IMR-90 (cell line): ENCODE measurements at regions not wholly inside any gene's neighbourhood (a gene's known extent, or its start where the extent isn't known, plus 50 kb on each side); places are given as distances from the start of the nearest gene placed in this dataset.

Experiments used
- ATAC-seq: fragments of 200-7000 bp; cut with Tn5 transposase; 2 replicates; pipeline ENCODE4 v1.9.1; 2020; ENCODE audit warnings: low read depth, mild to moderate bottlenecking, moderate library complexity
- BruUV-seq: library from RNA; stranded (reverse); fragments of 400-500 nt; replicated peaks from 2 replicates; lab custom pipeline; 2021; lab: Mats Ljungman, UMichigan
- CTCF ChIA-PET: fragments of 300-600 bp; formaldehyde crosslinking; extraction: SDS; loops from one replicate; lab custom pipeline; 2021; ENCODE audit warnings: antibody characterized with exemption; lab: Yijun Ruan, JAX
- POLR2A ChIA-PET: fragments of 300-600 bp; sonication (Branson Sonifier 250); formaldehyde crosslinking; loops from one replicate; lab custom pipeline; 2022; ENCODE audit warnings: antibody characterized with exemption; ENCODE audit not compliant: unreplicated experiment; lab: Charles Lee
- DNase-seq: peaks from one replicate; pipeline ENCODE4 v3.0.0; 2013
- H2AFZ ChIP-seq: replicated peaks from 2 replicates; pipeline ENCODE3; 2013; ENCODE audit warnings: low read length, mild to moderate bottlenecking; ENCODE audit not compliant: poor library complexity
- H2AK5ac ChIP-seq: 2 replicates; pipeline ENCODE4 v1.6.1; 2013; ENCODE audit warnings: low read depth, low read length, inconsistent platforms
- H2AK9ac ChIP-seq: replicated peaks from 2 replicates; pipeline ENCODE3; 2013; ENCODE audit warnings: mild to moderate bottlenecking, low read depth, low read length, moderate library complexity; ENCODE audit not compliant: poor library complexity
- H2BK120ac ChIP-seq: 2 replicates; pipeline ENCODE4 v1.6.1; 2013; ENCODE audit warnings: low read depth, low read length, inconsistent platforms
- H2BK15ac ChIP-seq: 3 replicates; pipeline ENCODE4 v1.6.1; 2013; ENCODE audit warnings: low read depth, low read length, inconsistent platforms
- H2BK20ac ChIP-seq: 2 replicates; pipeline ENCODE4 v1.6.1; 2013; ENCODE audit warnings: low read depth, mild to moderate bottlenecking, inconsistent platforms, low read length, moderate library complexity
- H2BK5ac ChIP-seq: 2 replicates; pipeline ENCODE4 v1.6.1; 2013; ENCODE audit warnings: mild to moderate bottlenecking, low read depth, low read length, inconsistent platforms; ENCODE audit not compliant: poor library complexity, severe bottlenecking
- H3K14ac ChIP-seq: replicated peaks from 2 replicates; pipeline ENCODE4 v1.6.1; 2013; ENCODE audit warnings: low read depth, low read length, inconsistent platforms
- H3K18ac ChIP-seq: 2 replicates; pipeline ENCODE4 v1.6.1; 2013; ENCODE audit warnings: low read depth, low read length, control low read depth
- H3K23ac ChIP-seq: 2 replicates; pipeline ENCODE4 v1.6.1; 2013; ENCODE audit warnings: low read depth, low read length, inconsistent platforms
- H3K27ac ChIP-seq: 2 replicates; pipeline ENCODE4 v1.5.1; 2013; ENCODE audit warnings: mild to moderate bottlenecking, control low read depth, low read length; ENCODE audit not compliant: insufficient read depth
- H3K27me3 ChIP-seq: 2 replicates; pipeline ENCODE4 v1.6.1; 2013; ENCODE audit warnings: low read length; ENCODE audit not compliant: control insufficient read depth, insufficient read depth
- H3K36me3 ChIP-seq: 2 replicates; pipeline ENCODE4 v1.6.1; 2013; ENCODE audit warnings: low read length, mixed read lengths; ENCODE audit not compliant: control insufficient read depth, insufficient read depth
- H3K4ac ChIP-seq: 2 replicates; pipeline ENCODE4 v1.6.1; 2013; ENCODE audit warnings: low read depth, low read length, inconsistent platforms
- H3K4me1 ChIP-seq: 2 replicates; pipeline ENCODE4 v1.6.1; 2013; ENCODE audit warnings: low read length, mixed read lengths; ENCODE audit not compliant: control insufficient read depth, insufficient read depth
- H3K4me2 ChIP-seq: 2 replicates; pipeline ENCODE4 v1.6.1; 2013; ENCODE audit warnings: low read depth, mild to moderate bottlenecking, control low read depth, low read length, moderate library complexity
- H3K4me3 ChIP-seq: 2 replicates; pipeline ENCODE4 v1.5.1; 2013; ENCODE audit warnings: low read depth, mild to moderate bottlenecking, control low read depth, low read length, moderate library complexity; ENCODE audit not compliant: insufficient read depth
- H3K56ac ChIP-seq: 2 replicates; pipeline ENCODE4 v1.6.1; 2013; ENCODE audit warnings: low read length, inconsistent platforms; ENCODE audit not compliant: insufficient read depth; ENCODE audit errors: extremely low read depth
- H3K79me1 ChIP-seq, 2 experiments: 2 replicates each; pipeline ENCODE4 v1.6.1; 2013; ENCODE audit warnings: low read length in 2 of 2, inconsistent platforms in 1 of 2, low read depth in 1 of 2
- H3K9ac ChIP-seq: 2 replicates; pipeline ENCODE4 v1.6.1; 2013; ENCODE audit warnings: low read depth, low read length, control low read depth
- H3K9me1 ChIP-seq: 2 replicates; pipeline ENCODE4 v1.6.1; 2013; ENCODE audit warnings: low read length, inconsistent platforms; ENCODE audit not compliant: insufficient read depth
- H3K9me3 ChIP-seq: 2 replicates; pipeline ENCODE4 v1.6.1; 2013; ENCODE audit warnings: low read length; ENCODE audit not compliant: control insufficient read depth, insufficient read depth
- H4K20me1 ChIP-seq: 2 replicates; pipeline ENCODE4 v1.6.1; 2013; ENCODE audit warnings: low read length, inconsistent platforms; ENCODE audit not compliant: insufficient read depth
- H4K5ac ChIP-seq: 2 replicates; pipeline ENCODE4 v1.6.1; 2013; ENCODE audit warnings: mild to moderate bottlenecking, low read depth, low read length, control low read depth
- H4K8ac ChIP-seq, 2 experiments: 2 replicates each; pipeline ENCODE4 v1.6.1; 2013; ENCODE audit warnings: low read depth in 2 of 2, low read length in 2 of 2, control low read depth in 1 of 2, inconsistent platforms in 1 of 2
- H4K91ac ChIP-seq: 2 replicates; pipeline ENCODE4 v1.6.1; 2013; ENCODE audit warnings: low read depth, low read length, inconsistent platforms; ENCODE audit not compliant: insufficient read depth
- CHD1 ChIP-seq: IDR thresholded peaks from 2 replicates; pipeline ENCODE4 v1.6.1; 2012; ENCODE audit warnings: low read depth, low read length, improper control_type of control experiment
- NFE2L2 ChIP-seq: fragments of 150-350 bp; IDR thresholded peaks from 2 replicates; pipeline ENCODE4 v1.6.1; 2016; ENCODE audit warnings: low read depth, mild to moderate bottlenecking, low read length
- SMC3 ChIP-seq: fragments of 150-350 bp; IDR thresholded peaks from 2 replicates; pipeline ENCODE4 v1.6.1; 2016; ENCODE audit warnings: low read depth, mild to moderate bottlenecking, antibody characterized with exemption, low read length, moderate library complexity
- WGBS, 2 experiments: methylation state at CpG; one replicate each; pipeline versions ENCODE4 v1.1.5 to v1.1.7; 2013; ENCODE audit warnings: missing lambda C conversion rate in 2 of 2; ENCODE audit not compliant: insufficient read length in 1 of 2; ENCODE audit errors: extremely low coverage in 2 of 2; 5-methylcytosine and 5-hydroxymethylcytosine counted together
- dilution Hi-C: fragments of 300-500 bp; cut with HindIII; formaldehyde crosslinking; loops from one replicate; pipeline ENCODE4 v1.14.3; 2018; ENCODE audit warnings: low sequenced_read_pairs; ENCODE audit not compliant: unreplicated experiment
- in situ Hi-C: fragments of 300-500 bp; cut with MboI; formaldehyde crosslinking; loops from 3 replicates; pipeline ENCODE4 v1.14.3; 2019; ENCODE audit warnings: low sequenced_read_pairs, inconsistent platforms, mixed read lengths
- intact Hi-C: fragments of 100-400 bp; cut with micrococcal nuclease; formaldehyde crosslinking; loops from 2 replicates; pipeline ENCODE4 v1.10.0; 2022

DNA sequence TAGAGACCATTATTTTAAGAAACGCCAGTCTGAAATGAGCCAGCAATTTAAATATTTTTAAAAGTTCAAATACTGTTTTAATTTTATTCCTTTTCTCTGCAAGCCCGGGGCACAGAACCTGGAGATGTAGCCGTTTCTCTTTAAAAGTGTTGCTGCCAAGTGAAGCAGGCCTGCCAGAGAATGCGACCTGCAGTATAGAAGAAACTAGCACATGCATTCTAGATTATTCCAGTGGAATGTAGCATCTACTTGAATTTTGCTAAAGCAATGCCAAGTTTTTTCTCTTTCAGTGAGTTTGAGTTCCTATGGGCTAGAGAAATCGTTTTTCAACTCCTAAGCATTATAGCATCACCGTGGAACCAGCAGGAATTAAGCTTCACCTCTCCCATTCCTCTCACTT lies 101.3 kb downstream of the QRSL1 start:
- in situ Hi-C loops = no loop called here
- Histone ChIP-seq H3K4me3 (no peak overlapping the region), H3K79me1 (no peaks in the 10 kb centered on the region), H2AK5ac (no peak overlapping the region), H3K23ac (no peak overlapping the region), H2BK5ac (no peak overlapping the region), H4K20me1 (no peaks in the 10 kb centered on the region), H2AK9ac (no peak overlapping the region), H3K4me1 (no peaks in the 10 kb centered on the region), H3K9me3 (no peaks in the 10 kb centered on the region), H3K18ac (no peak overlapping the region), H3K9me1 (no peaks in the 10 kb centered on the region), H3K4ac (no peak overlapping the region), H4K5ac (no peak overlapping the region), H3K36me3 (no peaks in the 10 kb centered on the region), H3K27ac (no peak overlapping the region), H3K9ac (no peak overlapping the region), H3K27me3 (peaks cover 13% of the 10 kb centered on the region), H4K91ac (no peak overlapping the region), H4K8ac (no peak overlapping the region), H2BK15ac (no peak overlapping the region), H3K56ac (no peak overlapping the region), H3K14ac (no peak overlapping the region), H2BK120ac (no peak overlapping the region), H3K4me2 (no peak overlapping the region), H2AFZ (no peak overlapping the region), H2BK20ac (no peak overlapping the region)
- no TSS peak for BruUV-seq
- dilution Hi-C loops = no loop called here
- DNase-seq (no peak), ATAC-seq (no peak)
- TF ChIP-seq SMC3 (no peak), CHD1 (no peak), NFE2L2 (no peak)
- intact Hi-C loops = no loop called here
- 31% methylated on average over 4 of the region's 6 CpGs; no CpG with 5 or more reads in 1 of the 2 experiments for WGBS, 2 experiments
- CTCF ChIA-PET = no interaction called here
- POLR2A ChIA-PET = no interaction called here
